GM18868 (cell line): ENCODE measurements at regions not wholly inside any gene's neighbourhood (a gene's known extent, or its start where the extent isn't known, plus 50 kb on each side); places are given as distances from the start of the nearest gene placed in this dataset.

ENCODE experiments used
- ATAC-seq: cut with Tn5 transposase; IDR thresholded peaks from one replicate; pipeline ENCODE4 v1.9.1; 2021; ENCODE audit warnings: mild to moderate bottlenecking, moderate library complexity; ENCODE audit not compliant: unreplicated experiment

DNA sequence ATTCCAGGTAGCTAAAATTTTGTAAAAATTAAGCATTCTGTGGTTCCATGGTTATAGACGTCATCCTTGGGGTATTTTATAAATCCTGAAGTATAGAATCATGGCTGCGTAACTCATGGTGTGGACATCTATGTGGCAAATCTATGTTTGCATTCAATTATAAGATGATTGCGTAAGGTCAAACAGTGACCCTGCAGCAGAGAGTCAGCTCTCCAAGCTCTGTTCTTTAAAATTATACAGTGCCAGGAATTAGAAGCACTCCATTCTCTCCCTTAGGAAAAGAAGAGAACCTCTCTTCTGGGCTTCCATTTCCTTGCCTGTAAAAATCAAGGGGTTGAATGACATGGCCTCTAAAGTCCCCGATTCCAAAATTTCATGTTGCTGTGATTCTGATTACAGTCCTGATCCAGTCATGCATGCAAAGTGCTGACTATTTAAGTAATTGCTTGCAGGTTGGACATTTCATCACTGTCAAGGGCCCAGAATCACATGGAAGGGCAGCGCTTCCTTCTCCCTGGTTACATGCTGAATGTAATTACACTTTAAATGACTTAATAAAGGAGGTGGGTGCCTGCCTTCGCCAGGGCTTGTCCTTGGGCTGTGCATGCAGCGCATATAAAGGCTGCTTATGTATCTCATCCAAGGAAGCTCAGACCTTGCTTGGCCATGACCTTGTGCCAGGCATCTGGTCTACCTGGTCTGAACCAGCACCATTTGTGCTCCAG, 550.7 kb downstream of the TYW1 start:
- no peak for ATAC-seq

DNA sequence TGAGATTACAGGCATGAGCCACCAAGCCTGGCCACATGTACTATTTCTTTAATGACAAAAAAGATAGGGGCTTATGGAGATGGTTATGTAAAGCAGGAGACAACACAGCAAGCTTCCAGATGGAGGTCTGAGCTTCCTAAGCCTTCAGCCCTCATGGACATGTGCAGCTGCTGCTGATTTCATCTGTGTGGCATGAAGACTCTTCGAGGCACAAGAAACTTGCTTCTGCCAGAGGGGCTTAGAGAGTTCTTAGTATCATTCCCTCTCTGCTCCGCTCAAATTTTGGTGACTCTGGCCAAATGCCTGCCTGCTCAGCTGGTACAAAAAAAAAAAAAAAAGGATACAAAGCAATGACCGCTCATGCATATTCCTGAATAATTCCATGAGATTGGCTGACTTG, 552.5 kb downstream of the TYW1 start:
- no peak for ATAC-seq

DNA sequence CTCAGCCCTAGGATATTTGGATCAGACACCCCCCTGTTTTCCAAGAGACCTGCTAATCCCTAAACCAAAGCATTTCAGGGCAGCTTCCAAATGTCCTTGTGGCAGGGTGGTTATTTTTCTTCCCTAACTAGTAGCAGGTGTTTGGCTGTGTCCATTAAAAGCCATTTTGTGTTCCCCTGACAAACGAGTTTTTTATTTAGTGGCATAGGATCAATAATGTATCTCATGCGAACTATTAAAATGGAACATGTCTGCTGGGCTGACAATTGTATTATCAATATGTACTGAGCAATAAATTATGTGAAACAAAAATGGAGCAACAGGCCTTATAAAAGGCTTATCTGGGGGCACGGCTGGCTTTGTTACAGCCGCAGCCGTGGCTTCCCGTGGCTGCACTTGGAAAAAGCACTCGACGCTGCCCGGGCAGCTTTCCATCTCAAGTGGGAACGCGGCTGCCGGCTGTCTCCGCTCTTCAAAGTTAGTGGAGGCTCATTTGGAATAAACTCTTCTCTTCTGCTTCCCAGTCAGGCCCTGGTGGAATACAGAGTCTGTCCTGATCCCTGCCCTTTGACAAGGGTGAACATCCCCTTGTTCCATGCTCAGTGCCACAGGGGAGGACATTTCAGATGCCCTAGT, 554.3 kb downstream of the TYW1 start:
- no peak for ATAC-seq

DNA sequence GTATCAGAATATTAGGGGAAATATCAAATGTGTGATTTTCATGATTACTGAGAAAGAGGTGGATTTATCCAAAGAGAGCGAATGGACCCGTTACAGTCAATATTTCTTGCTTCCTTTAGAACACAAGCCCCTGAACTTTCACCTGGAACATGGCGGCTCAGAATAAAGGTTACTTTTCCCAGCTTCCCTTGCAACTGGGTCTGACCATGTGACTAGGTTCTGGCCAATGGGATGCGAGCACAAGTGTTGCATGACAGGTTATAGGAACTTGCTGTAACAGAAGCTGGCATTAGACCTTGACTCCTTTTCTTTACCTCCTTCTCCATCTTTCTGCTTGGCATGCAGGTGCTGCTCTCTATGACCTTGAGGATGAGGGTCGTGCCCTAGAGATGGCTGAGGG, 556.1 kb downstream of the TYW1 start:
- no peak for ATAC-seq

DNA sequence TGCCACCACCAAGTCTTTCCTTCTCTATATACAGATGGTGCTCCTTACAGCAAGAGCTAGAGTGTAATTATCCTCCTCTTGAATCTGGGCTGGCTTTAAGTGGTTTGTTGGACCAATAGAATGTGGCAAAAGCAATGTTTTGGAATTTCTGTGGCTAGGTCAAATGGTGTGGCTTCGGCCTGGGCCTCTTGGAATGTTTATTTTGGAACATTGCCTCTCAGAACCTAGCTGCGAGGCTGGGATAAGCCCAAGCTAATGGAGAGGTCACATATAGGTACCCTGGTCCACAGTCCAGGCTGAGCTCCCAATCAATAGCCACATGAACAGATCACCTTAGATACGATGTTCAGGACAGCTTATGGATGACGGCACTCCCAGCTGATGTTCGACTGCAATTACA, 556.7 kb downstream of the TYW1 start:
- ATAC-seq = no peak

DNA sequence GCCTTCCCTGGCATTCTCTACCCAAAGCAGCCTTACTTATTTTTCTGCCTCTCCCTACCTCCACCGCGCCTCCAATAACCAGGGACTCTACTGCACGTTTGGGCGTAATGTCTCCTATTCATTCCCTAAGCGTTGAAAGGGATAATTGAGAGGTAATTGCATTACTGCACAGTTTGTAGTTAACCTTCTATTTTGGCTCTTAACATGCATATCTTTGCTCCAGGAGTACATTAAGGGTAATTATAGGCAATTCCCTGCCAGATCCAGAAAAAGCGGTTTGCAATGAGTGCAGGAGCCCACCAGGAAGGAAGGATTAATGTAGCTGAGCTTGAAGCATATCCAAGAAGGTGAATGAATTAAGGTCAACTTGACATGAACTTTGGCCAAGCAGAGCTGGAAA, 558.4 kb downstream of the TYW1 start:
- no peak for ATAC-seq

DNA sequence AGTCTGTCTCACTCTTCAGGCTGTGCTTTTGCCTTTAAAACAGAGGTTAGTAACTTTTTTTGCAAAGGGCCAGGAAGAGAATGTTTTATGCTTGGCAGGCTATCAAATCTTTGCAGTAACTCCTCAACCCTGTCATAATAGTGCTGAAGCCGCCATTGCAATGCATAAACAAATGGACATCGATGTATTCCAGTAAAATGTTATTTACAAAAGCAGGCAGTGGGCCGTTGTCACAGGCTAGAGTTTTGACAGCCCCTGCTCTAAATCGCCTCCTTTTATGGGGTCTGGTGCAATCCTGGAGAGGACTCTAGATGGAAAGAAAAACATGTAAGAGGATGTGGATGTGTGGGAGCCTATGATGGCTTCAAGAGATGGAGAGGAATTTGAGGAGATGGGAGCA, 568.3 kb downstream of the TYW1 start:
- no peak for ATAC-seq

DNA sequence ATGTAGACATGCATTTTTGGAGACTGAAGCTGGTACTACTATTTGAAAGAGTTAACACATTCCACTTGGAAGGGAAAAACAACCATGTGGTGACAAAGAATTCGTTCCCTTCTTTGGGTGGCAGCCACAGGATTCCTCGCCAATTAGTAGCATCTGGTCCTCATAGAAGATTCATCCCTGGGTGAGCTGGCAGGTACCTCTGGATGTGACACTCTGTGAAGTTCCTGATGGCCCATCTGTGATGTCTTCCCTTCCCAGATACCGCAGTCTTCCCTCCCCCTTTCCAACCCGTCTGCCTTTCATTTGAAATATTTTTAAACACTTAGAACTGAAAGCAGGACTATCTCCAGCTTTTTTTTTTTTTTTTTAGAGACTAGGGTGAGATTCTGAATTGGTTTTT, 569.5 kb downstream of the TYW1 start:
- ATAC-seq = no peak

DNA sequence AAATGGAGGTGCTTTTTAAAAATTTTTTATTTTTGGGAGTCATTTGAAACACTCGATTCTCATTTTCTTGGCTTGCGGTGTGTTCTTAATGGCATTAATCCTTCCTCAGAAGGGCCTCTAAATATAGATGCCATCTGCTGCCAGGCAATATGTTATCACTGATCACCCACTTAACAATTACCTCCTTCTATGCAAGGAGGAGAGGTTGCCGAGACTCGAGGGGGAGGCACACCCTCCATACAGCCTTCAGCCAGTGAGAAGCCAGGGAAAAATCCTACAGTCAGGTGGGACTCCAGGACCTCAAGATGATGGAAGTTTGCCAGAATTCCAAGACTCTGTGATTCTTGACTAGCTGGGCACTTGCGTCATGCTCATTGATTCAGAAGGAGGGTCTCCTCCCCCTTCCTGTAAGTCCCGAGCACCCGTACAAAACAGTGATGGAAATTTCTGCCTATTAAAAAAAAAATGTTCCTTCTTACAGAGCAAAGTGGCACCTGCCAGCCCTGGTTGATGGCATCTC, 574.5 kb downstream of the TYW1 start:
- no peak for ATAC-seq

DNA sequence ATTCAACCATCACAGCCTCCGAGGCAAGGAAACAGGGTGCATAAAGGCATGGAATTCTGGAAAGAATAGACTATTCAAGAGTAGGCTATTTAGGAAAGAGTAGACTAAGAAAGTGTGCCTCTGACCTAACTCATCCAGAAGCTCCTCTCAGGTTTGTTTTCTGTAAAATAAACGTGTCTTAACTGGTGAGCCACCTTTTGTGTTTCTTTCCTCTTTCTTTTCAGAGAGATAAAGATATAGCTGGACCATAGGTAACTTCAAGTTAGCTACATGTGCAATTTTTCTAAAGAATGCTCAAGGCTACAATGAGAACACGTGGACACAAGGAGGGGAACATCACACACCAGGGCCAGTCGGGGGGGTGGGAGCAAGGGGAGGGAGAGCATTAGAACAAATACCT, 577.0 kb downstream of the TYW1 start:
- no peak for ATAC-seq

DNA sequence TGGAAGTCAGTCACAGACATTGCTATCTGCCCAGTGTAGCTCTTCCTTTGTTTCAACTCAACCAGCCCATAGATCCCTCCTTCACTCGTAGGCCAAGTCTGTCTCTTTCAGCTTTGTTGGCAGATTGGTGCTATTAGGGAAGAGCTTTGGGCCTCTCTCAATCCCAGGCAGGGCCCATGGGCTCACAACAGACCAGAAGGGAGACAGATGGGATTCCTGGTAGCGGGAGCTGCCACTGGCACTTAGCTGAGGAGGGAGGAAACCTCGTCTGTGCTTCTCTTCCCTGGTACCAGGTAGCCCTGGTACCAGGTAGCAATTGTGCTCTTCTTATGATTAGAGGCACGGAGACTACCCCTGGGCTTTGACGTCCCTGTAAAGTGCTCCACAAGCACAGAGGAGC, 592.0 kb downstream of the TYW1 start:
- no peak for ATAC-seq

DNA sequence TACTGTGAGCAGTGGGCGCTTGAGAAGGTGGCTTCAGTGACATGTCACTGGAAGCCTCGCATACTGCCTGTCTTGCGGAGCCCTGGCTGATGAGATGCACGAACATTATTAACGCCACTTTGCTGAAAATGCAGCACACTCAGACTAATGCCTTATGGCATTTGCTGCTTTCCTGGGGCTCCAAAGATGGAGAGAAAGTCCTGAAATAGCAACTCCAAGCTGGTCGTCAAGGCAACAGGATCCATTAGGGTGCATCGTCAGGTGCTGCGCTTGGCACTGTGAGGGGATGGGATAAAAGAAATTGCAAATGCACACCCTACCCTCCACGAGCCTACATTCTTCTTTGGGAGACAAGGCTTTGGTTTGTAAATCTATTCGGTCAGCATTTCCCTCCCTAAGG, 592.5 kb downstream of the TYW1 start:
- no peak for ATAC-seq

DNA sequence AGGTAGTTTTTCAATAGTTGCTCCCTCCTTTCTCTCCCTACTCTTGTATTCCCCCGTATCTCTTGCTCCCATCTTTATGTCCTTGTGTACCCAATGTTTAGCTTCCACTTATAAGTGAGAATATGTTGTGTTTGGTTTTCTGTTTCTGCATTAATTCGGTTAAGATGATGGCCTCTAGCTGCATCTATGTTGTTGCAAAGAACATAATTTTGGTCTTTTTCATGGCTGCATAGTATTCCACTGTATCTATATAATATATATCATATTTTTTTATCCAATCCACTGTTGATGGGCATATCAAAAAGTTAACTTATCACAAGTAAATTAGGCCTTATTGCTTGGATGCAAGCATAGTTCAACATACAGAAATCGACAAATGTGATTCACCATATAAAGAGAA, 594.0 kb downstream of the TYW1 start:
- no peak for ATAC-seq

DNA sequence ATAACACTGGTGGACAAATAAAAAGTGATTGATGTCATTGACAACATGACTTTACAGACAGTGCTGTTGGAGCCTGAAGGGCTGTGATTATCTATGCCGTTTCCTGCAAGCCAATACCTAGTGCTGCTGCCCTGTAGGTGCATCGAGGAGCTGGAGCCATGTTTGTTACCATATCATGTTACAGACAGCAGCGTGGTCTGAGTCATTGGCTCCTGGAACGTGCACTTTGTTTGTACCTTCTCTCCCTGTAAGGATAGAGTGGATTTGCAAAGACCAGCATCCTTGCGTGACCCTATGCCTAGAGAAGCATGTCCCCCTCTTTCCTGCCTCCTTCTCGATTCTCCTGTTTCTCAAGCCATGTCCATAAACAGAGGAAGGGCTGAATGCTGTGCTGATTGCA, 597.2 kb downstream of the TYW1 start:
- no peak for ATAC-seq

DNA sequence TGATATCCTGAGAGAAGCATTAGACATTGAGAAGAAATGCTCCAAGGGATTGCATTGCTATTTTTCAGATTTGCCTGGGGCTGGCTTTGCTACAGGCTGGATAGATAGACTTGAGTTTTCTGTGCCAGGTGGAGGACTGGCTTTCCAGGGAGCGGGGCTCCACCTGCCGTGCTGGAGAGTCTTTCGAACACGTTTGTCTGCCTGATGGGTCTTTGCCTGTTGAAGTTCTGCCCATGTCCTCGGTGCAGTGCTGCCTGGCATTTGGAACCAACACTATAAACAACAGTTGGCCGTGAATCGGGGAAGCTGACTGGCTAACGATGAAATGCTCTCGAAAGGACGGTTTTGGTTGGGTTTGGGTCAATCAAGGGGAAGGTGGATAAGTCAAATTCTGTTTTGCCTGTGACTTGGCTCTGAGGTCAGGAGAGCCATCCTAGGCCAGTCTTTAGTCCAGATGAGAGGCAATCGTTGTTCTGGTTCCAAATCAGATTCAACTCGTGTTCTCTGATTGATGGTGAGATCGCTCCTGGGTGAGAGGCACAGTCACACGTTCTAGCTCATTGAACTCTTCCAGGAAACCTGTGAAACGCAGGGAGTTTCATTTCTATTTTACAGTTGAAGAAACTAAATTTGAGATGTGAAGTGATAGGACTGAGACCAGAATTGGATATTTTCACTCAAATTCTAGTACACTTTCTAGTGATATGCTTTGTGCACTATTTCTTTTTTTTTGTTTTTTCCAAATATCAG, 599.0 kb downstream of the TYW1 start:
- ATAC-seq = no peak

DNA sequence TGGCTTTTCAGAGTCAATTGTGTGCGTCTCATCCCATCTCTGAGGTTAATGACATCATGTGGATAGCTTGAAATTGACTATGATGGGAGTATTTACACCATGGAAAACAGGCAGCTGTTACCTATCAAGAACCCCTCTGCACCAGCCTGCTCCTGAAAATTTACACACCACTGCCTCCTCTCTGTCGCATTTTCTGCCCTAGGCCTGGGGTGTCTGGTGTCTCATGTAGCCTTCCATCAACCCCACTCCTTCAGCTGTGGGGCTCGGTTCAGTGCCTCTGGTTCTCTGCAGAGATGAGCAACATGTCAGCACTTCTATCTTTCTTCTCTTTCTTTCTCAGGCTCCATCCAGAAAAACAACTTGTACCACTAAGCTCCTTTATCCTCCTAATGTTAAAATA, 600.5 kb downstream of the TYW1 start:
- no peak for ATAC-seq

DNA sequence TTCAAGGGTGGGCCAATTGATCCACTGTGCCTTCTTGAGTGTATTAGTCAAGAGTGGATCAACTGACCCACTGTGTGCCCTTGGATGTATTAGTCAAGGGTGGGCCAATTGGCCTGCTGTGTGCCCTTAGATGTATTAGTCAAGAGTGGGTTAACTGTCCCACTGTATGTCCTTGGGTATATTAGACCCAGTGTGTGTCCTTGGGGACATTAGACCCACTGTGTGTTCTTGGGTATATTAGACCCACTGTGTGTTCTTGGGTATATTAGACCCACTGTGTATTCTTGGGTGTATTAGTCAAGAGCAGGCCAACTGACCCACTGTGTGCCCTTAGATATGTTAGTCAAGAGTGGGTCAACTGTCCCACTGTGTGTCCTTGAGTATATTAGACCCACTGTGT, 601.8 kb downstream of the TYW1 start:
- ATAC-seq = no peak

DNA sequence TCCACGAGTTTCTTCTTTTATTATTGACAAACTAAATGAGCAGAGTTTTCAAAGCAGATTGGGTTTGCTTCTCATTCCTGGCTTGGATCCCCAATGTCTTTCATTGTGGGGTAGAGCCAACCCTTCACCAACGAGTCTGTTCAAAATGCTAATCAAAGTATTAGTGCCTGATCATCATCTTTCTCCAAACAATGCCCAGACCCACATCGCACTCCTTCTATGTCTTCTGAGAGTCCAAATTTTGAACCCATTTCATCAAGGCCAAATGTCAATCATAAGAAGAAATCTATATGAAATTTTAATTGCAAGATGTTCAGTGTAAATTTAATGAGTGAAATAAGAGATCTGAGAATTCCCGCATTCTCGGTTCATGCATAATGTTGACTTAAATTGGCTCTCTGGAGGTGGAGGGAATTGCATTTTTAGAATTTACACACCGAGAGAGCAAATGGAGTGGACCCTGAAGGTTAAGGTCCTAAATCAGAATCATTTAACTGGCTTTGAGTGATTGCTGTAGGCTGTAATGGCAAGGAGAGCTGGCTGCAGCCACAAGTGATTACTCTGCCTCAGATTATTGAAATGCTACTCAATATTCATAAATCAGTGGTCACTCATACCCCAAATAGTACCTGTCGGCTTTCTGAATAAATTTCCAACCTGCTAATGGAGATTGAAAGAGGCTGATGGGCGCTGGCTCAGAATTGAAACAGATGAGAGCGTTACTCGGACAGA, 602.9 kb downstream of the TYW1 start:
- no peak for ATAC-seq

DNA sequence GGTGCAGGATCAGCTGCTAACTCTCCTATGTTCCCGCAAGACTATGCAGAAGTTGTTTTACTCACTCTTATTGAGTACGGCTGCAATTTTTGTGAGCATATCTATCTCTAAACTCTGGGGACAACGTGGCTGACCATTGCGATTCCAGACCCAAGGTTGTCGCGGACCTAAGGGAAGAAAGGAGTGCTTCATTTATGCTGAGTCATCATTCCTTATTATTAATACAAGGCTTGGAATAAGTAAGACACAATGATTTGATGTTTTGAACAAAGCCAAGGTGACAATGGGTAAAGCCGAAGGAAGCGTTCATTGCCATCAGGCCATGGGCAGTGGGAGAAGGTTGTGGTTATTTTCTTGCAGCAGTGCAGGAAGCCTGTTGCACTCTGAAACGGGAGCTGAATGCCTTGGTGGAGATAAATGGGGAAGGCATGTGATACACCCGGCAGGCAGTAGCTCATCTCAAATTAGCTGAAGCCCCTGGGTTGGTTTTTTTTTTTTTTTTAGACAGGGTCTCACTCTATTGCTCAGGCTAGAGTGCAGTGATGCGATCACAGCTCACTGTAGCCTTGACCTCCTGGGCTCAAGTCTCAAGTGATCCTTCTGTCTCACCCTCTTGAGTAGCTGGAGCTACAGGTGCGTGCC, 605.7 kb downstream of the TYW1 start:
- ATAC-seq = no peak

DNA sequence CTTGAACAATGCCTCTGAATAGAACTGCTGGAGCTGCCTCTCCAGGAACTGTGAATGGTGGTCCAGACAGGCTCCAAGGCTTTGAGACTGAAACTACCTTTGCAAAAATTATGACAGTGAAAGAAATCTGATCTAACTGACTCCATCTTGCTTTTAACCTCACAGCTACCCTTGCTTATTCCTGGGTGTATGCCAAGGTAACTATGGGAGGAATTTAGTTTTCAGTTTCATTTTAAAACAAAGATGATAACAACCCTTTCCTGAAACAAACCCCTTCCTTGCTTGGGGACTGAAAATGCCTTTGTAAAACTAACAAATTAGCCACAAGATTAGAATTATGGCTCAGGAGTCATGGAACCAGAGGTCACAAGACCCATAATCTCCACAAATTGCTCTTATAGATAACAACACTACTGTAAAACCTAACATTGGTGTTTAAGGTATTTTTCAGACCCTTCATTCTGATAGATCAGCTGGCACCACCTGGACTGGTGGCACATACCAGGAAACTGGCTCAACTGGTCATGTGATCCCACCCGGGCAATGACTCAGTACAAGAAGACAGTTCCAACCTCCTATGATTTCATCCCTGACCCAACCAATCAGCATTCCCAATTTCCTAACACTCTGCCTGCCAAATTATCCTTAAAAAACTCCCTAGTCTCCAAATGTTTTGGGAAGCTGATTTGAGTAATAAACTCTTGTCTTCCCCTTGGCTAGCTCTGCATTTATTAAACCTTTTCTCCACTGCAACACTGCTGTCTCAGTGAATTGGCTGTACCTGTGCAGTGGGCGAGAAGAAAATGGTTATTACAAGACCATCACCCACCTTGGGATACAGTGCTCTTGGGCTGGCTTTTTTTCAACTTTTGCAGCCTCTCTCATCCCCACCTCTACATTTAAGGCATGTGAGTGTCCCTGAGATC, 608.1 kb downstream of the TYW1 start:
- ATAC-seq = no peak
